ENCODE measurements at regions not wholly inside any gene's neighbourhood (a gene's known extent, or its start where the extent isn't known, plus 50 kb on each side); places are given as distances from the start of the nearest gene placed in this dataset.

DNA sequence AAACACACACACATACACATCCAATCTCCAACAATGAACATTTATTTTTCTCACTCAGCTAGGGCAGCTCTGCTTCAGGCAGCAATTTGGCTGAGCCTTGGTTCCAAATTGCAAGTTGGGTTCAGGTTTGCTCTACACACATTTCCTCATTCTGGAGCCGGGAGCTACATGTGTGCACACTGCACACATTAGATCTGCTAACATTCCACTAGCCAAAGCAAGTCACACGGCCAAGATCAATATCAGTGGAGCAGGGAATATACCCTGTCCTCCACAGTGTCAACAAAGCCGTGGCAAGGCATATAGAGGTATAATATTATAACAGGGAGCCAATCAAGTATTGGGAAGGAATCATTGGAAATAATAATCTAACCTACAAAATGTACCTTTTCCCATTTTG lies 57.5 kb upstream of the PPP1R3C start:
- Histone ChIP-seq H3K27me3 (no peaks in the 10 kb centered on the region), H3K4me1 (peaks cover 0 to 4% (median 0%) of the 10 kb centered on the region in 3 donors), H3K4me3 (no peak overlapping the region), H3K27ac (peak overlapping the region in 1 of 4 donors; percentile 55), H3K9me3 (no peaks in the 10 kb centered on the region), H3K36me3 (no peaks in the 10 kb centered on the region)
- whole genome bisulfite sequencing, 2 donors: 89 to 90% methylated on average over 3 of the region's 3 CpGs
- no peak for DNase-seq
- TF ChIP-seq POLR2A (IDR thresholded peaks at IDR 0.05): no peak
- TF ChIP-seq, protein P1, sequence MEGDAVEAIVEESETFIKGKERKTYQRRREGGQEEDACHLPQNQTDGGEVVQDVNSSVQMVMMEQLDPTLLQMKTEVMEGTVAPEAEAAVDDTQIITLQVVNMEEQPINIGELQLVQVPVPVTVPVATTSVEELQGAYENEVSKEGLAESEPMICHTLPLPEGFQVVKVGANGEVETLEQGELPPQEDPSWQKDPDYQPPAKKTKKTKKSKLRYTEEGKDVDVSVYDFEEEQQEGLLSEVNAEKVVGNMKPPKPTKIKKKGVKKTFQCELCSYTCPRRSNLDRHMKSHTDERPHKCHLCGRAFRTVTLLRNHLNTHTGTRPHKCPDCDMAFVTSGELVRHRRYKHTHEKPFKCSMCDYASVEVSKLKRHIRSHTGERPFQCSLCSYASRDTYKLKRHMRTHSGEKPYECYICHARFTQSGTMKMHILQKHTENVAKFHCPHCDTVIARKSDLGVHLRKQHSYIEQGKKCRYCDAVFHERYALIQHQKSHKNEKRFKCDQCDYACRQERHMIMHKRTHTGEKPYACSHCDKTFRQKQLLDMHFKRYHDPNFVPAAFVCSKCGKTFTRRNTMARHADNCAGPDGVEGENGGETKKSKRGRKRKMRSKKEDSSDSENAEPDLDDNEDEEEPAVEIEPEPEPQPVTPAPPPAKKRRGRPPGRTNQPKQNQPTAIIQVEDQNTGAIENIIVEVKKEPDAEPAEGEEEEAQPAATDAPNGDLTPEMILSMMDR (IDR thresholded peaks at IDR 0.05): no peak
- intact Hi-C loops (cut with DNase I): no loop called here

GRCh38 chr10:91689731-91690168 lies 56.9 kb upstream of the PPP1R3C start:
- intact Hi-C loops (cut with DNase I): no loop called here
- H3K27me3 ChIP-seq: no peaks in the 10 kb centered on the region
- no peaks in the 10 kb centered on the region for H3K36me3 ChIP-seq
- H3K4me1 ChIP-seq: peaks cover 0 to 4% (median 0%) of the 10 kb centered on the region in 3 donors
- no peak overlapping the region for H3K4me3 ChIP-seq
- DNase-seq: no peak
- WGBS, 2 donors: 85 to 92% methylated on average over 2 of the region's 2 CpGs
- TF ChIP-seq, protein P1 (IDR thresholded peaks at IDR 0.05): no peak
- TF ChIP-seq POLR2A (IDR thresholded peaks at IDR 0.05): no peak
- peak overlapping the region in 1 of 4 donors; percentile 55 for H3K27ac ChIP-seq
- H3K9me3 ChIP-seq: no peaks in the 10 kb centered on the region

DNA sequence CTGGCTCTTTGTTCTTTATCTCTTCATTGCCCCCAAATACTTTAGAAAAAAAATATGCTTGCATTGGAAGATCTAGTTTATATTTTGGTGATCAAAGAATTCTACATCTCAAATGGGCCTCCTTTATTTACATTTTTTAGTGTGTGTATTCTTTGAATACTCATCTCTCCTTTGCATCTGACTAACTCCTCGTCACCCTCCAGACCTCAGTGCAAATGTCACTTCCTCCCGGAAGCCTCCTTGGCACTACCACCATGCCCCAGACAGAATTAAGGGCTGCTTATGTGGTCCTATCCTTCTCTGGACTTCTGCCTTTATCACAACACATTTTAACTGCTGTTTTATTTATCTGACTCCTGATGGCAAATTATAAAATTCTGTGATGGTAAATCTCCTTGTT lies 52.0 kb upstream of the PPP1R3C start:
- 44 to 50% methylated on average over 2 of the region's 2 CpGs for WGBS, 2 donors
- Histone ChIP-seq H3K27ac (no peak overlapping the region), H3K9me3 (no peaks in the 10 kb centered on the region), H3K27me3 (no peaks in the 10 kb centered on the region), H3K36me3 (no peaks in the 10 kb centered on the region), H3K4me3 (no peak overlapping the region), H3K4me1 (peaks cover 0 to 7% (median 2%) of the 10 kb centered on the region in 3 donors)
- TF ChIP-seq POLR2A (IDR thresholded peaks at IDR 0.05): no peak
- TF ChIP-seq, protein P1 (IDR thresholded peaks at IDR 0.05): no peak
- no peak for DNase-seq
- intact Hi-C loops (cut with DNase I): no loop called here

- H3K27ac ChIP-seq: no peak overlapping the region
- intact Hi-C loops (cut with DNase I): no loop called here
- no peak overlapping the region for H3K4me3 ChIP-seq
These were observed 51.1 kb upstream of the PPP1R3C start for GRCh38 chr10:91683975-91684374.

GRCh38 chr10:91682912-91683311 lies 50.0 kb upstream of the PPP1R3C start:
- H3K9me3 ChIP-seq: no peaks in the 10 kb centered on the region
- DNase-seq: no peak
- H3K27ac ChIP-seq: no peak overlapping the region
- H3K4me1 ChIP-seq: peaks cover 0 to 7% (median 0%) of the 10 kb centered on the region in 3 donors
- WGBS, 2 donors: 75 to 85% methylated on average over 1 of the region's 1 CpG
- no peak for TF ChIP-seq POLR2A (IDR thresholded peaks at IDR 0.05)
- TF ChIP-seq, protein P1 (IDR thresholded peaks at IDR 0.05): no peak
- H3K36me3 ChIP-seq: no peaks in the 10 kb centered on the region
- H3K27me3 ChIP-seq: no peaks in the 10 kb centered on the region
- intact Hi-C loops (cut with DNase I): no loop called here
- no peak overlapping the region for H3K4me3 ChIP-seq

More at GRCh38 chr10:91683975-91684374, 51.1 kb upstream of the PPP1R3C start:
- DNase-seq: no peak
- 24 to 25% methylated on average over 5 of the region's 5 CpGs for WGBS, 2 donors
- H3K36me3 ChIP-seq: no peaks in the 10 kb centered on the region
- no peaks in the 10 kb centered on the region for H3K27me3 ChIP-seq
- peaks cover 0 to 7% (median 0%) of the 10 kb centered on the region in 3 donors for H3K4me1 ChIP-seq
- TF ChIP-seq, protein P1 (IDR thresholded peaks at IDR 0.05): no peak
- H3K9me3 ChIP-seq: no peaks in the 10 kb centered on the region

Data from esophagus squamous epithelium (tissue), 5 donors.